ENCODE measurements at regions not wholly inside any gene's neighbourhood (a gene's known extent, or its start where the extent isn't known, plus 50 kb on each side); places are given as distances from the start of the nearest gene placed in this dataset.

DNA sequence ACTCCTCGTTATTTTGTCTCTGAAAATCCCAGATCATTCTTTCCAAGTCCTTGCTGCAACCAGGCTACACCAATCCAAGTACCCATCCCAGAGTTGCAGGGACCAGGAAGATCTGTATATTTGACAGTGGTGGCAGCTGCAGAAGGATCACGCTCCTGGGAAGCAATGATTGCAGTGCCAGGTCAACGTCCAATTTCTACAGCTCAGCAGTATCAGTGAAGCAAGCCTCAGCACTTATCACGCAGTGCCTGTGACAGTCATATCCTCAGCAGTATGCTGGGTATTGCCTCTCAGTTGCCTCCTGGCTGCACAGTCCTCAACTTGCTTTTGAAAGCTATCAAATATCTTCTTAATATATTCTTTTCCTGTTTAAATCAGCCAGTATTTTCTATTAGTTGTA, 66.7 kb downstream of the BARHL2 start:
- H3K9ac ChIP-seq (ENCODE audit: low read length): no peak overlapping the region
- H3K4me1 ChIP-seq (ENCODE audit: control insufficient read depth, insufficient read depth, low read length): no peaks in the 10 kb centered on the region

DNA sequence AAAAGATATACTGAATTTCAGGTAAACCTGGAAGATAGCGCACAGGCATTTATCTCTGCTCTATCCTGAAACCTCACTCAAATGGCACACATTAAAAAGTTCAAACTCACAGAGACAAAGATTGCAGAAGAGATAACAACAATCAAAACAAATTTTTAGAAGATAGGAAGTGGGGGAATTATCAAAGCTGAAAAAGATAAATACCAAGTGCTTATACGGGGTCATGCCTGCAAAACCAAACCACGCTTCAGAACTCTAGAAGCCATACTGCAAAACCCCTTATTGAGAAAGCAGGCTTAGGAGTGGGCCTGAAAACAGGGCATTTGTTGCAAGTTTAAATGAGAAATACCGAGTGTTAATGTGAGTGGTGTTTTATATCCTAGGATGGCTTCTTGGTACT, 76.8 kb downstream of the BARHL2 start:
- no peak overlapping the region for H3K4me3 ChIP-seq (ENCODE audit: low read length)
- H3K27me3 ChIP-seq (ENCODE audit: control insufficient read depth, insufficient read depth, low read length): no peaks in the 10 kb centered on the region
- H3K4me1 ChIP-seq (ENCODE audit: control insufficient read depth, insufficient read depth, low read length): no peaks in the 10 kb centered on the region
- H3K9ac ChIP-seq (ENCODE audit: low read length): no peak overlapping the region
- H3K9me3 ChIP-seq (ENCODE audit: control insufficient read depth, low read length): no peaks in the 10 kb centered on the region
- no peaks in the 10 kb centered on the region for H3K36me3 ChIP-seq (ENCODE audit: control insufficient read depth, insufficient read depth, low read length)

More for the DNA sequence above, 66.7 kb downstream of the BARHL2 start:
- Histone ChIP-seq H3K36me3 (ENCODE audit: control insufficient read depth, insufficient read depth, low read length) (no peaks in the 10 kb centered on the region), H3K27me3 (ENCODE audit: control insufficient read depth, insufficient read depth, low read length) (no peaks in the 10 kb centered on the region), H3K9me3 (ENCODE audit: control insufficient read depth, low read length) (no peaks in the 10 kb centered on the region), H3K4me3 (ENCODE audit: low read length) (no peak overlapping the region)

DNA sequence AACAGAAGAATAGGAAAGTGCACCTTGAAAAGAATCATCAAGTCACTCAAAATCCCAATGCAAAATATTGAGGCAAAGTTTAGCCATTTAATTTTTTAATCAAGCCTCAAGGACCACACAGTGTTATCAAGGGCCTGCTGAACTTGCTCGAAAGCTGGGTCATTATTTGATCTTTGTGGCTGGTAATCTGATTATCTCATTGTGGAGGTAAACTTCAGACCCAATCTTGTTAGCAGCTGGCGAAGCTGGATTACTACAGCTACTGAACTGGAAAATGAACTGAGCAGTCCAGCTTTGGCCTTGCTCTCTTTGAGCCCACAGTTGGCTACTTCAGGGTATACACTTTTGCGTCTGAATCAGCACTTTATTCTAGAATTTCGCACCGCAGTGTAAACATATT, 94.4 kb downstream of the BARHL2 start:
- Histone ChIP-seq H3K27me3 (ENCODE audit: control insufficient read depth, insufficient read depth, low read length) (no peaks in the 10 kb centered on the region), H3K36me3 (ENCODE audit: control insufficient read depth, insufficient read depth, low read length) (no peaks in the 10 kb centered on the region), H3K4me3 (ENCODE audit: low read length) (no peak overlapping the region), H3K9me3 (ENCODE audit: control insufficient read depth, low read length) (no peaks in the 10 kb centered on the region), H3K4me1 (ENCODE audit: control insufficient read depth, insufficient read depth, low read length) (no peaks in the 10 kb centered on the region), H3K9ac (ENCODE audit: low read length) (no peak overlapping the region)

DNA sequence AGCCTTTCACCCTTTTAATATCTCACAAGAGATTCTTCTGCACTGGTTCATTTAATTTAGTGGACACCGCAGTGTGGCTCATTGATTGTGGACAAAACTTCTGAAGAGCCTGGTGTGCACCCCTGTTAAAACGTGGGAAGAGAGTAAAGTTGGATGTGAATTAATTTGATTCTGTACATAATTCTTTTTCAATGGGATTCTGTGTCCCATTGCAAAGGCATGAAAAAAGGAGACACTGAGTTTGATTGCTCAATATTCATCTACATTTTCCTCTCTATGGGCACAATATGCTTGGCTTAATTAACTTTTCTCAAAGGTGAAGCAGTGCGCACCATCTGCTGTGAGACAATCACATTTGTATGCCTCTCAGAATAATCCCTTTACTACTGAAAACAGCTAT, 95.1 kb downstream of the BARHL2 start:
- H3K4me3 ChIP-seq (ENCODE audit: low read length): no peak overlapping the region
- H3K9me3 ChIP-seq (ENCODE audit: control insufficient read depth, low read length): no peaks in the 10 kb centered on the region
- H3K27me3 ChIP-seq (ENCODE audit: control insufficient read depth, insufficient read depth, low read length): no peaks in the 10 kb centered on the region
- no peaks in the 10 kb centered on the region for H3K36me3 ChIP-seq (ENCODE audit: control insufficient read depth, insufficient read depth, low read length)
- no peak overlapping the region for H3K9ac ChIP-seq (ENCODE audit: low read length)
- no peaks in the 10 kb centered on the region for H3K4me1 ChIP-seq (ENCODE audit: control insufficient read depth, insufficient read depth, low read length)

DNA sequence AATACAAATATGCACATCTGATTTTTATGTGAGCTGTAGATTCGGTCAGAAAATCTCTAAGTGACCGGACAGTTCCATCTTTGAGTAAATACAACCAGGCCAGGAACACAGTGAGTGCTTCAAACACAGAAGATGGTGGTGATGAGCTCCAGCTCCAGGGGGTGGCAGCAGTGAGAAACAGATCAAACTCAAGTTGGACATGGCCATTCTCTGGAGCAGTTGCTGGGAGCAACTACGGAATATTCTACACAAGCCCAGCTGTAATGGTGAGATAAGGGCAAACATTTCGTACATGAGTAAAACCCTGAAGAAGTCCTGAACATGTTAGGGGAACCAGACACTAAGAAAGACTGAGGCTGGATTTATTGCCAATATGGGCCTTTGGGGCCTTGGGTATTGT, 100.7 kb downstream of the BARHL2 start:
- Histone ChIP-seq H3K27me3 (ENCODE audit: control insufficient read depth, insufficient read depth, low read length) (no peaks in the 10 kb centered on the region), H3K4me1 (ENCODE audit: control insufficient read depth, insufficient read depth, low read length) (no peaks in the 10 kb centered on the region), H3K9me3 (ENCODE audit: control insufficient read depth, low read length) (no peaks in the 10 kb centered on the region), H3K36me3 (ENCODE audit: control insufficient read depth, insufficient read depth, low read length) (no peaks in the 10 kb centered on the region), H3K4me3 (ENCODE audit: low read length) (no peak overlapping the region), H3K9ac (ENCODE audit: low read length) (no peak overlapping the region)

DNA sequence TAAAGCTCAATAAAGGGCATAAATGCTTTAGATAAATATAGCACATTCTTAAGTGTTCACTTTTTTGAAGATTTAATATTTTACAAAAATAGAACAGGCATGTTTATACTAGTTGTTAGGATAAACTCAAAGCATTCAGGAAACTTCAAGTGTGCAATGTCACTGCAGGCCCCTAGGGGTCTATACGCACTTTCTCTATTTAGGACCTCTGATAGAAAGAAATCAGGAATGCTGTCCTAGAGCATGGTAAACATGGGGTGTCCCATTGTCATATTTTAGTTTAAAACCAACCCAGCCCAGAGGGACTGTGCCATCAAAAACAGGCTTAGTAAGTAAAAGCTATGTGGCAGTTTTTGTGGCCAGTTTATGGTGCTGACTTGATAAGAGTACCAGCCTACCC, 102.2 kb downstream of the BARHL2 start:
- H3K4me1 ChIP-seq (ENCODE audit: control insufficient read depth, insufficient read depth, low read length): no peaks in the 10 kb centered on the region
- H3K9ac ChIP-seq (ENCODE audit: low read length): no peak overlapping the region
- no peaks in the 10 kb centered on the region for H3K36me3 ChIP-seq (ENCODE audit: control insufficient read depth, insufficient read depth, low read length)
- no peak overlapping the region for H3K4me3 ChIP-seq (ENCODE audit: low read length)
- no peaks in the 10 kb centered on the region for H3K27me3 ChIP-seq (ENCODE audit: control insufficient read depth, insufficient read depth, low read length)
- no peaks in the 10 kb centered on the region for H3K9me3 ChIP-seq (ENCODE audit: control insufficient read depth, low read length)

DNA sequence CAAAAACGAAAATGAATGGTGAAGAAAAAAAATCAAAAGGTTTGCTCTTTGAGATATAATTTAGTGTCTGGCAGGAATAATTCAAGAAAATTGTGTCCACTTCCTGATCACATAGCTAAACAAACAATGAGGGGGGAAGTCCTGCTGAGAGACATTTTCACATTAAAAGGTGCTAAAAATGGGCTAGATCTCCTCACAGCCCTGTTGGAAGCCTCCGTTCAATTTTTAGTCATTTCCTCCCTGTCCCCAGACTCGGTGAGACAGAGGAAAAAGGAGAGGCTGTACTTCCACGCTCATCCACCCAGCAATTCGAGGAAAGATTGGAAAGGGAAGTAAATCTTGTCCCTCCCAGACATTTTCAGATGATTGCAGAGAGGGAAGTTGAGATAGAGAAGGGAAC, 103.7 kb downstream of the BARHL2 start:
- Histone ChIP-seq H3K27me3 (ENCODE audit: control insufficient read depth, insufficient read depth, low read length) (no peaks in the 10 kb centered on the region), H3K36me3 (ENCODE audit: control insufficient read depth, insufficient read depth, low read length) (no peaks in the 10 kb centered on the region), H3K4me1 (ENCODE audit: control insufficient read depth, insufficient read depth, low read length) (no peaks in the 10 kb centered on the region), H3K4me3 (ENCODE audit: low read length) (no peak overlapping the region), H3K9me3 (ENCODE audit: control insufficient read depth, low read length) (no peaks in the 10 kb centered on the region), H3K9ac (ENCODE audit: low read length) (no peak overlapping the region)

DNA sequence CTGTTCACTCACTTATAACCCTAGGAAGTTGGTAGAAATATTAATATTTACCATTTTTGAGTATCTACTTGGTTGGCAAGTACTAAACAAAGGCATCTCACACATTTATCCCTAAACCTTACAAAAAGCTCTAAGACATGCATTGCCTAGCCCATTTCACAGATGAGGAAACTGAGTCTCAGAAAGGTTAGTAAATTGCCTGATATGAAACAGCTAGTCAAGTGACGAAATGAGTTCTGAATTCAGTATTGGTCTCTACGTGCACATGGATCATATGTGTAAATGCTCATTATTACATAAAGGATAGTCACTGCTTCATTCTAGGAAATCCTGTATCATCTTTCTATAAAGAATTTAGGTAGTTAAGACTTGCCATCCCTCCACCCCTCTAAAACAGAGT, 105.1 kb downstream of the BARHL2 start:
- no peaks in the 10 kb centered on the region for H3K9me3 ChIP-seq (ENCODE audit: control insufficient read depth, low read length)
- no peak overlapping the region for H3K4me3 ChIP-seq (ENCODE audit: low read length)
- H3K36me3 ChIP-seq (ENCODE audit: control insufficient read depth, insufficient read depth, low read length): no peaks in the 10 kb centered on the region
- H3K4me1 ChIP-seq (ENCODE audit: control insufficient read depth, insufficient read depth, low read length): no peaks in the 10 kb centered on the region
- no peak overlapping the region for H3K9ac ChIP-seq (ENCODE audit: low read length)
- no peaks in the 10 kb centered on the region for H3K27me3 ChIP-seq (ENCODE audit: control insufficient read depth, insufficient read depth, low read length)

DNA sequence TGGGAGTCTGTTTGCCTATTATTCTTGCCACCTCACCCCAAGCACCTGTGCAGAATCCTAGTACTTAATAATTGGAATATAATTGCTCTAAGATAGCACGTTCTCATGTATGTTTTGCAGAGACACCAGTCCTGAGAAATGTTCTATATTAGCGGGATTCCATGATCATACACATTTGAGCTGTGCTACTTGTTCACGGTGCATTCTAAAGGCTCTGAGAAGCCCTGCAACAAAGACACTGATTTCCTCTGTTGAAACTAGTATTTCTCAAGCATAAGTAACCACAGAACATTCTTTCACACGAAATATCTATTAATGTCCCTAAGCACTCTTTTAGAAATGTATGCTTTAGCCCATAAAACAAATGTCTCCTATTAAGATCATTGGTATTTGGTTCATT, 109.4 kb downstream of the BARHL2 start:
- Histone ChIP-seq H3K36me3 (ENCODE audit: control insufficient read depth, insufficient read depth, low read length) (no peaks in the 10 kb centered on the region), H3K9ac (ENCODE audit: low read length) (no peak overlapping the region), H3K4me3 (ENCODE audit: low read length) (no peak overlapping the region), H3K9me3 (ENCODE audit: control insufficient read depth, low read length) (no peaks in the 10 kb centered on the region), H3K4me1 (ENCODE audit: control insufficient read depth, insufficient read depth, low read length) (no peaks in the 10 kb centered on the region), H3K27me3 (ENCODE audit: control insufficient read depth, insufficient read depth, low read length) (no peaks in the 10 kb centered on the region)

DNA sequence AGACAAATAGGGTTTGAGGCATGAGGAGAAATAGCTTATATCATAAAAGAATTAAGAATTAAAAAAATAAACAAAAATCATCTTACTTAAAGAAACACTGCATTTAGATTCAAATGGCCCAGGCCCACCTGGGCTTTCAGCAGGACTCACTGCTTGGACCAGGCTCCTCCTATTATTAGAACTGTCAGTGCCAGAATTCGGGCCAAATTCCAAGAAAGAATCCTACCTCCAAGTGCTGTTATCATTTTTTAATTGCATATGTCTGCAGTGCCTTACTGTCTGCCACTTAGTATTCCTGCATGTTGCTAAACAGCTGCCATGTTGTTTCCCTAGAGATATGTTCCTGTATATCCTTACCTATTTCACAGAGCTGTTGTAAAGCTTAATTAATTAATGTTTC, 112.0 kb downstream of the BARHL2 start:
- Histone ChIP-seq H3K9ac (ENCODE audit: low read length) (no peak overlapping the region), H3K36me3 (ENCODE audit: control insufficient read depth, insufficient read depth, low read length) (no peaks in the 10 kb centered on the region), H3K27me3 (ENCODE audit: control insufficient read depth, insufficient read depth, low read length) (no peaks in the 10 kb centered on the region), H3K4me3 (ENCODE audit: low read length) (no peak overlapping the region), H3K9me3 (ENCODE audit: control insufficient read depth, low read length) (no peaks in the 10 kb centered on the region), H3K4me1 (ENCODE audit: control insufficient read depth, insufficient read depth, low read length) (no peaks in the 10 kb centered on the region)

DNA sequence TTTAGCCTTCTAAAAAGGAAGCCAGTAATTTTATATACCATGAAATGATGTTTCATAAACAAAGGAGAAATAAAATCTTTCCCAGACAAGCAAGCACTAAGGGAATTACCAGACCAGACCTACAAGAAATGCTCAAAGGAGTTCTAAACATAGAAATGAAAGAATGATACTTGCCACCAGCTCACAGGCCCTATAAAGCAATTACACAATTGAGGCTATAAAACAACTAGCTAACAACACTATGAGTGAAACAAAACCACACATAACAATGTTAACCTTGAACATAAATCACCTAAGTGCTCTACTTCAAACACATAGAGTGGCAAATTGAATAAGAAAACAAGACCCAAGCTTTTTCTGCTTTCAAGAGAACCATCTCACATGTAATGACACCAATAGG, 123.8 kb downstream of the BARHL2 start:
- Histone ChIP-seq H3K9me3 (ENCODE audit: control insufficient read depth, low read length) (no peaks in the 10 kb centered on the region), H3K9ac (ENCODE audit: low read length) (no peak overlapping the region), H3K36me3 (ENCODE audit: control insufficient read depth, insufficient read depth, low read length) (no peaks in the 10 kb centered on the region), H3K27me3 (ENCODE audit: control insufficient read depth, insufficient read depth, low read length) (no peaks in the 10 kb centered on the region), H3K4me1 (ENCODE audit: control insufficient read depth, insufficient read depth, low read length) (no peaks in the 10 kb centered on the region), H3K4me3 (ENCODE audit: low read length) (no peak overlapping the region)

DNA sequence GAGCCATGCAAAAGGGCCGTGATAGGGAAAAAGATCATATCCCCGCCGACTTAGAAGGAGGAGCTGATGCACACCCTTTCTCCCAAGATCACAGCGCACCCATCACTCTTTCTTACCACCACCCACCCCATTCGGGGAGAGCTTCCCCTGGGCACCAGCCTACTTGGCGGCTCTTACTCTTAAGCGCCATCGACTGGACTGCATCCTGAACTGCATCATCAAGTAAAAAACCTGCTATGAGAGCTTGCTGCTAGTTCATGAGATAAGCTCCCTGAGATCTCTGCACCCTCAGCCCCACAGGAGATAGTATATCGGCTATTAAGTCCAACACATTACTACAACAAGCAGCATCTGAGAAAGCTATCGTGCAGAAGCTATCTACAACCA, 125.1 kb downstream of the BARHL2 start:
- Histone ChIP-seq H3K4me3 (ENCODE audit: low read length) (no peak overlapping the region), H3K4me1 (ENCODE audit: control insufficient read depth, insufficient read depth, low read length) (no peaks in the 10 kb centered on the region), H3K9me3 (ENCODE audit: control insufficient read depth, low read length) (no peaks in the 10 kb centered on the region), H3K36me3 (ENCODE audit: control insufficient read depth, insufficient read depth, low read length) (no peaks in the 10 kb centered on the region), H3K9ac (ENCODE audit: low read length) (no peak overlapping the region), H3K27me3 (ENCODE audit: control insufficient read depth, insufficient read depth, low read length) (no peaks in the 10 kb centered on the region)

DNA sequence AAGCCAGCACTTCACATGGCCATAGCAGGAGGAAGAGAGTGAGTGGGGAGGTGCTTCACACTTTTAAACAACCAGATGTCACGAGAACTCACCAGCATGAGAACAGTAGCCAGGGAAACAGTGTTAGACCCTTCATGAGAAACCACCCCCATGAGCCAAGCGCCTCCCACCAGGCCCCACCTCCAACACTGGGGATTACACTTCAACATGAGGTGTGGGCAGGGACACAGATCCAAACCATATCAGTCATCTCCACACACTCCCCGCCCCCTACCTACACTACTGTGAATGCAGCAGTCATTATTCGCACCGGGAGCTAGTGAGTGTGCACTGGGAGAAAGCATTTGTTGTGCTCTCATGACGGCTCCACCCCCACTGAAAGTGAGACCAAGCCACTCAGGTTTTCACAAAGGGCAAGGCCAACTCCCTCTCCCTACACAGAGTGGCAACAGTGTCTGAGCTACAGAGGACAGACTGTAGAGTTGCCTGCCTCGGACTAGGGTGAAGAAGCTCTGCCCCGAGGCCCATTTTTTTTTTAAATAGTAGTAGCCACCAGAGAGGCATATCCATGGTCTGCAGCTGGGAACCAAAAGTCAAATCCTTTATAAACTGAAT, 125.6 kb downstream of the BARHL2 start:
- Histone ChIP-seq H3K4me1 (ENCODE audit: control insufficient read depth, insufficient read depth, low read length) (no peaks in the 10 kb centered on the region), H3K4me3 (ENCODE audit: low read length) (no peak overlapping the region), H3K9me3 (ENCODE audit: control insufficient read depth, low read length) (no peaks in the 10 kb centered on the region), H3K36me3 (ENCODE audit: control insufficient read depth, insufficient read depth, low read length) (no peaks in the 10 kb centered on the region), H3K27me3 (ENCODE audit: control insufficient read depth, insufficient read depth, low read length) (no peaks in the 10 kb centered on the region), H3K9ac (ENCODE audit: low read length) (no peak overlapping the region)

Data from mucosa of stomach (tissue), 1 donor.